RWPE2 (cell line): ENCODE measurements at regions not wholly inside any gene's neighbourhood (a gene's known extent, or its start where the extent isn't known, plus 50 kb on each side); places are given as distances from the start of the nearest gene placed in this dataset.

Experiments
- ATAC-seq: fragments of 200-7000 bp; cut with Tn5 transposase; 3 replicates; pipeline ENCODE4 v1.9.1; 2021; ENCODE audit warnings: low read depth
- DNase-seq: peaks from one replicate; pipeline ENCODE4 v3.0.0-alpha.2; 2020; ENCODE audit warnings: low spot score
- H3K27ac ChIP-seq: fragments of 450-650 bp; 2 replicates; pipeline ENCODE4 v1.5.1; 2017; ENCODE audit warnings: mild to moderate bottlenecking; ENCODE audit not compliant: poor library complexity, severe bottlenecking
- H3K27me3 ChIP-seq: fragments of 250-450 bp; sonication (Bioruptor Pico); 2 replicates; pipeline ENCODE4 v1.5.1; 2021; ENCODE audit warnings: mild to moderate bottlenecking, moderate library complexity; ENCODE audit not compliant: insufficient read depth, poor library complexity, severe bottlenecking
- H3K36me3 ChIP-seq: fragments of 250-450 bp; sonication (Bioruptor Pico); 2 replicates; pipeline ENCODE4 v1.5.1; 2020; ENCODE audit warnings: low read depth, mild to moderate bottlenecking, moderate library complexity
- H3K4me1 ChIP-seq: fragments of 250-450 bp; sonication (Bioruptor Pico); 2 replicates; pipeline ENCODE4 v1.5.1; 2021; ENCODE audit warnings: mild to moderate bottlenecking, moderate library complexity; ENCODE audit not compliant: insufficient read depth, poor library complexity, severe bottlenecking
- H3K4me3 ChIP-seq: fragments of 250-450 bp; sonication (Bioruptor Pico); 2 replicates; pipeline ENCODE4 v1.5.1; 2021; ENCODE audit warnings: mild to moderate bottlenecking, moderate library complexity; ENCODE audit not compliant: severe bottlenecking
- H3K9me3 ChIP-seq: fragments of 250-450 bp; sonication (Bioruptor Pico); 2 replicates; pipeline ENCODE4 v1.5.1; 2021; ENCODE audit warnings: mild to moderate bottlenecking, moderate library complexity; ENCODE audit not compliant: severe bottlenecking
- CTCF ChIP-seq: fragments of 450-650 bp; IDR thresholded peaks from one replicate; pipeline ENCODE4 v1.5.1; 2017; ENCODE audit warnings: mild to moderate bottlenecking, moderate library complexity; ENCODE audit not compliant: poor library complexity, severe bottlenecking

- H3K27ac ChIP-seq = no peak overlapping the region
- no peak overlapping the region for H3K4me3 ChIP-seq
- H3K36me3 ChIP-seq = no peaks in the 10 kb centered on the region
- ATAC-seq = no peak
- DNase-seq = no peak
- no peaks in the 10 kb centered on the region for H3K4me1 ChIP-seq
- no peaks in the 10 kb centered on the region for H3K27me3 ChIP-seq
- no peak for TF ChIP-seq CTCF
- H3K9me3 ChIP-seq = no peaks in the 10 kb centered on the region
Measured at GRCh38 chr6:99852031-99852430, 142.0 kb downstream of the MCHR2 start.

GRCh38 chr6:99867026-99867425 lies 127.0 kb downstream of the MCHR2 start:
- peaks cover 6% of the 10 kb centered on the region for H3K27me3 ChIP-seq
- H3K4me3 ChIP-seq = no peak overlapping the region
- ATAC-seq (no peak), DNase-seq (no peak)
- TF ChIP-seq CTCF = no peak
- H3K4me1 ChIP-seq = no peaks in the 10 kb centered on the region
- H3K36me3 ChIP-seq = no peaks in the 10 kb centered on the region
- no peaks in the 10 kb centered on the region for H3K9me3 ChIP-seq
- no peak overlapping the region for H3K27ac ChIP-seq

GRCh38 chr6:99868074-99868702 lies 125.8 kb downstream of the MCHR2 start:
- no peaks in the 10 kb centered on the region for H3K36me3 ChIP-seq
- DNase-seq = peak; percentile 66
- no peak overlapping the region for H3K27ac ChIP-seq
- H3K4me3 ChIP-seq = no peak overlapping the region
- TF ChIP-seq CTCF = peak; percentile 90
- peaks cover 6% of the 10 kb centered on the region for H3K27me3 ChIP-seq
- H3K9me3 ChIP-seq = no peaks in the 10 kb centered on the region
- no peaks in the 10 kb centered on the region for H3K4me1 ChIP-seq
- ATAC-seq = peak; percentile 89
